Lung (tissue), 11 donors: ENCODE measurements at regions not wholly inside any gene's neighbourhood (a gene's known extent, or its start where the extent isn't known, plus 50 kb on each side); places are given as distances from the start of the nearest gene placed in this dataset.
A peak's percentile ranks its signal among the peaks of the same experiment; 100 is the strongest.

ENCODE experiments used
- ATAC-seq: fragments of 200-7000 bp; cut with Tn5 transposase; one replicate; pipeline ENCODE4 v1.9.1; 2020; ENCODE audit warnings: moderate number of reproducible peaks; ENCODE audit not compliant: insufficient read depth, low FRiP score
- DNase-seq, 3 donors: peaks; one replicate each; pipeline ENCODE4 v3.0.0-alpha.2; 2013 to 2017
- H3K27ac ChIP-seq, 2 donors: one replicate each; pipeline ENCODE4 v1.5.1; 2013; ENCODE audit warnings: mild to moderate bottlenecking in 2 of 2, moderate library complexity in 2 of 2, control low read depth in 1 of 2, inconsistent platforms in 1 of 2, low read depth in 1 of 2, low read length in 1 of 2
- H3K27me3 ChIP-seq, 3 donors: one replicate each; pipeline ENCODE4 v1.5.1; 2013; ENCODE audit warnings: low read length in 2 of 3; ENCODE audit not compliant: control insufficient read depth in 3 of 3, insufficient read depth in 3 of 3
- H3K36me3 ChIP-seq, 4 donors: one replicate each; pipeline ENCODE4 v1.5.1; 2013; ENCODE audit warnings: low read length in 4 of 4, mild to moderate bottlenecking in 1 of 4, moderate library complexity in 1 of 4; ENCODE audit not compliant: control insufficient read depth in 4 of 4, insufficient read depth in 4 of 4
- H3K4me1 ChIP-seq, 5 donors: one replicate each; pipeline ENCODE4 v1.5.1; 2013; ENCODE audit warnings: low read length in 5 of 5, mild to moderate bottlenecking in 2 of 5, moderate library complexity in 1 of 5; ENCODE audit not compliant: control insufficient read depth in 5 of 5, insufficient read depth in 5 of 5
- H3K4me3 ChIP-seq: one replicate; pipeline ENCODE4 v1.5.1; 2013; ENCODE audit warnings: mild to moderate bottlenecking, control low read depth, moderate library complexity
- H3K9ac ChIP-seq, 2 donors: one replicate each; pipeline ENCODE4 v1.5.1; 2013; ENCODE audit warnings: low read length in 2 of 2, control low read depth in 1 of 2; ENCODE audit not compliant: insufficient read depth in 1 of 2
- H3K9me3 ChIP-seq, 4 donors: one replicate each; pipeline ENCODE4 v1.5.1; 2013; ENCODE audit warnings: low read length in 3 of 4, mild to moderate bottlenecking in 1 of 4, moderate library complexity in 1 of 4; ENCODE audit not compliant: control insufficient read depth in 4 of 4, insufficient read depth in 3 of 4
- CTCF ChIP-seq: IDR thresholded peaks from 2 replicates; pipeline ENCODE4 v1.5.1; 2012; ENCODE audit warnings: mild to moderate bottlenecking; ENCODE audit errors: control extremely low read depth, extremely low read depth
- WGBS, 2 donors: extraction: QIAGEN DNeasy Blood & Tissue Kit; methylation state at CpG; one replicate each; pipeline ENCODE4 v1.1.7; 2013; 5-methylcytosine and 5-hydroxymethylcytosine counted together
- donor health status: control.
- donor health status: control.
- donor health status: Bipolar disorder and iron deficiency.
- donor health status: healthy.
- donor health status: DM: yes; HTN: yes; CAD: no.

GRCh38 chr15:47548231-47548630 is 169.1 kb upstream of the SEMA6D start:
- no peaks in the 10 kb centered on the region for H3K4me1 ChIP-seq
- no peaks in the 10 kb centered on the region for H3K27me3 ChIP-seq
- H3K9me3 ChIP-seq: no peaks in the 10 kb centered on the region
- DNase-seq (peak in 1 of 3 donors; percentile 8), ATAC-seq (no peak)
- no peak overlapping the region for H3K9ac ChIP-seq
- WGBS, 2 donors: 66 to 87% methylated on average over 1 of the region's 1 CpG
- no peak overlapping the region for H3K27ac ChIP-seq
- no peaks in the 10 kb centered on the region for H3K36me3 ChIP-seq
- no peak overlapping the region for H3K4me3 ChIP-seq
- TF ChIP-seq CTCF: no peak

- 66 to 72% methylated on average over 3 of the region's 3 CpGs for WGBS, 2 donors
- no peaks in the 10 kb centered on the region for H3K4me1 ChIP-seq
- H3K27ac ChIP-seq: no peak overlapping the region
- no peaks in the 10 kb centered on the region for H3K9me3 ChIP-seq
- H3K36me3 ChIP-seq: no peaks in the 10 kb centered on the region
- no peak overlapping the region for H3K4me3 ChIP-seq
- no peak overlapping the region for H3K9ac ChIP-seq
- DNase-seq (no peak), ATAC-seq (no peak)
- no peaks in the 10 kb centered on the region for H3K27me3 ChIP-seq
- TF ChIP-seq CTCF: no peak
Observed at GRCh38 chr15:47548986-47549385, 168.3 kb upstream of the SEMA6D start.

- Histone ChIP-seq H3K36me3 (no peaks in the 10 kb centered on the region), H3K9me3 (no peaks in the 10 kb centered on the region), H3K27me3 (no peaks in the 10 kb centered on the region), H3K4me3 (no peak overlapping the region), H3K4me1 (no peaks in the 10 kb centered on the region), H3K27ac (no peak overlapping the region), H3K9ac (no peak overlapping the region)
- DNase-seq (no peak), ATAC-seq (no peak)
- TF ChIP-seq CTCF: no peak
- WGBS, 2 donors: 97 to 98% methylated on average over 1 of the region's 1 CpG
Observed at GRCh38 chr15:47551079-47551478, 166.2 kb upstream of the SEMA6D start.

- no peaks in the 10 kb centered on the region for H3K4me1 ChIP-seq
- H3K9me3 ChIP-seq: no peaks in the 10 kb centered on the region
- no peak overlapping the region for H3K4me3 ChIP-seq
- no peak overlapping the region for H3K27ac ChIP-seq
- no peak overlapping the region for H3K9ac ChIP-seq
- no peaks in the 10 kb centered on the region for H3K27me3 ChIP-seq
- no peak for DNase-seq
- no peak for TF ChIP-seq CTCF
- no peaks in the 10 kb centered on the region for H3K36me3 ChIP-seq
- no peak for ATAC-seq
- WGBS, 2 donors: 71 to 84% methylated on average over 2 of the region's 2 CpGs
Observed at GRCh38 chr15:47551546-47551945, 165.8 kb upstream of the SEMA6D start.
